IPS-NIHi11 (cell line): ENCODE measurements at regions not wholly inside any gene's neighbourhood (a gene's known extent, or its start where the extent isn't known, plus 50 kb on each side); places are given as distances from the start of the nearest gene placed in this dataset.
A peak's percentile ranks its signal among the peaks of the same experiment; 100 is the strongest.

Source experiments
- DNase-seq: peaks from one replicate; pipeline ENCODE4 v3.0.0; 2012; ENCODE audit warnings: mixed read lengths, low spot score

- no peak for DNase-seq
Observed at GRCh38 chr17:27391427-27391826, 64.8 kb upstream of the KSR1 start.

DNA sequence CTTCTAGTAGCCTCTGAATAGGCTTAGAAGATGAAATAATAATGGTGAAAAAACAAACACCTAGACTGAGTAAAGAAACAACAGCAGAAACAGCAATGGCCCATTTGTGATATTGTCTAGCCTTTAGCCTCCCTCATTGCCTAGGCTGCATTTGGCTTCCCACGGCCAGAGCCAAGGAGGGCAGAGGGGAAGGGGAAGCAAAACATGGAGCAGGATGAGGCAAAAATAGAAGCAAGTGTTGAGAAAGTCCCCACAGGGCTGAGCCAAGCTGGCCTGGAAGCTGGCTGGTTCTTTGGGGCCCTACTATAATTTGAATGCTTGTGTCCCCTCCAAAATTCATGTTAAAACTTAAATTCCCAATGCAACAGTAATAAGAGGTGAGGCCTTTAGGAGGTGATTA, 60.2 kb upstream of the KSR1 start:
- DNase-seq = no peak

DNA sequence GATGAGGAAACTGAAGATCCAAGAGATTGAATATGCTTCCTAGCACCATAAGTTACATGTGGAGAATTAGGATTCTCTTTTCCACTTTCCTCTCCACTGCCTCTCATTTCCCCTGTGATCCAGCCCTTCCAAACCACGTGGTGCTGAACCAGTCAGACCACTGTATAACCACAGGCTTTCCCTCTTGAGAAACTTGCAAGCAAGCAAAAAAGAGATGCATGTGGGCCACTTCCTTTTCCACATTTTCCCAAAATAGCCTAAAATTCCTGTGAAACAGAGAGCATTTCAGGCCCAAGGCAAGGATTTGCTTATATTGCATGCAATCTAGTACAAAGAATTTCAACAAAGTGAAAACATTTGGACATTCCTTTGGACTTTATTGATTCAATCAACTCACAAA, 59.3 kb upstream of the KSR1 start:
- DNase-seq = no peak

DNA sequence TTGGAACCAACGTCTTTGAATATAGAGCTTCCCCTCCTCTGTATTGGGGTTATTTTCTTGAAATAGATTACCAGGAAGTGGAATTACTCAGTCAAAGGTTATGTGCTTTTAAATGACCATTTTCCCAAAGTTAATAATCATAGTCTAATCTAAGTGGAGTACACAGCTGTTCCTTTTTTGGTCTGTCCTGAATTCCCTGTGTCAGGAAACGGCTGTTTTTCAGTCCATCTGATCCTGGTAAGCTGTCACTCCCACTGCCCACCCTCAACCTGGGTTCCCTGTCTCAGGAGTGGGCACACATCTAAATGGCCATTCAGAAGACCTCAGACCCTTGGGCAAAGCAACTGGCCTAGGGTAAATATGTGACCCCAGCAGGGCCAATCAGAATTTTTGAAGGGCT, 57.6 kb upstream of the KSR1 start:
- DNase-seq = no peak

GRCh38 chr17:27400991-27401390, 55.3 kb upstream of the KSR1 start:
- DNase-seq = no peak

DNA sequence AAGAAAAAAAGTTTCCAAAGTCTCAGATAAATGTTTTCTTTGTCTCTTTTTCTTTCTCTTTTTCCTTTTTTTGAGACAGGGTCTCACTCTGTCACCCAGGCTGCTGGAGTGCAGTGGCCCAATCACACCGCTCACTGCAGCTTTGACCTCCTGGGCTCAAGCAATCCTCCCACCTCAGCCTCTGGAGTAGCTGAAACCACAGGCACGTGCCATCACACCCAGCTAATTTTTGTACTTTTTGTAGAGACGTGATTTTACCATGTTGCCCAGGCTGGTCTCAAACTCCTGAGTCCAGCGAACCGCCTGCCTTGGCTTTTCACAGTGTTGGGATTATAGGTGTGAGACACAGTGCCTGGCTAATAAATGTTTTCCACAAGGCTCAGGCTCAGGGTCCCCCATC, 53.3 kb upstream of the KSR1 start:
- DNase-seq = no peak

- DNase-seq = peak; percentile 42
Observed at GRCh38 chr17:27403480-27404005, 52.7 kb upstream of the KSR1 start.

- DNase-seq = no peak
Observed at GRCh38 chr17:27404676-27405075, 51.6 kb upstream of the KSR1 start.
